K562 (cell line): ENCODE measurements at regions not wholly inside any gene's neighbourhood (a gene's known extent, or its start where the extent isn't known, plus 50 kb on each side); places are given as distances from the start of the nearest gene placed in this dataset.
"Not testable (repeated sequence)": the region's sequence is repeated elsewhere in the genome, so short reads cannot be mapped to it uniquely, and the experiment has no call there.

Source experiments
- ATAC-seq: fragments of 200-7000 bp; cut with Tn5 transposase; 3 replicates; pipeline ENCODE4 v1.9.1; 2020; ENCODE audit warnings: moderate library complexity
- BruUV-seq: library from RNA; stranded (reverse); fragments of 400-500 nt; replicated peaks from 2 replicates; lab custom pipeline; 2021; lab: Mats Ljungman, UMichigan
- CTCF ChIA-PET: fragments of 300-600 bp; formaldehyde crosslinking; extraction: SDS; loops from one replicate; lab custom pipeline; 2021; ENCODE audit warnings: low intra/inter-chr PET ratio; lab: Yijun Ruan, JAX
- POLR2A ChIA-PET: fragments of 300-600, 350-650 bp; sonication (Branson Sonifier 250); formaldehyde crosslinking; extraction: SDS; loops from one replicate; lab custom pipeline; 2021; ENCODE audit warnings: antibody characterized with exemption, inconsistent platforms; lab: Yijun Ruan, JAX
- DNase-seq, 4 experiments: peaks; one replicate each; pipeline versions ENCODE4 v3.0.0 to v3.0.0-alpha.2; 2011 to 2018; ENCODE audit warnings: low spot score in 3 of 4, mixed read lengths in 3 of 4; ENCODE audit errors: extremely low read depth in 1 of 4
- FAIRE-seq: peaks from 2 replicates; lab custom pipeline; 2011; peaks lifted over from hg19 to GRCh38; lab: Jason Lieb, UNC
- H2AFZ ChIP-seq: 2 replicates; pipeline ENCODE4 v1.6.0; 2011; ENCODE audit warnings: low read depth, low read length, control low read depth, inconsistent platforms
- H3K27ac ChIP-seq: fragments of 200-600 bp; 3 replicates; pipeline ENCODE4 v1.8.0; 2011; ENCODE audit warnings: low read depth, mild to moderate bottlenecking, control low read depth, inconsistent platforms, low read length, moderate library complexity, mixed read lengths; ENCODE audit errors: extremely low read depth
- H3K27me3 ChIP-seq, 2 experiments: fragments of 300-600 bp in 1 of 2; 2 replicates in 1 of 2; 3 replicates in 1 of 2; pipeline versions ENCODE4 v1.6.0 to v1.8.0; 2011; ENCODE audit warnings: inconsistent platforms in 2 of 2, low read length in 2 of 2, mild to moderate bottlenecking in 1 of 2, mixed read lengths in 1 of 2, moderate library complexity in 1 of 2; ENCODE audit not compliant: control insufficient read depth in 2 of 2, insufficient read depth in 2 of 2
- H3K36me3 ChIP-seq: fragments of 300-600 bp; 3 replicates; pipeline ENCODE4 v1.8.0; 2011; ENCODE audit warnings: mild to moderate bottlenecking, low read length, inconsistent platforms; ENCODE audit not compliant: control insufficient read depth, insufficient read depth
- H3K4me1 ChIP-seq, 2 experiments: fragments of 200-600 bp in 1 of 2; replicated peaks in 1 of 2; 2 replicates in 1 of 2; 3 replicates in 1 of 2; pipeline versions ENCODE4 v1.5.1 to v1.8.0; 2011; ENCODE audit warnings: inconsistent platforms in 2 of 2, low read length in 2 of 2, mild to moderate bottlenecking in 1 of 2, mixed read lengths in 1 of 2, moderate library complexity in 1 of 2; ENCODE audit not compliant: control insufficient read depth in 2 of 2, insufficient read depth in 2 of 2
- H3K4me2 ChIP-seq: 2 replicates; pipeline ENCODE4 v1.6.1; 2011; ENCODE audit warnings: low read length, control low read depth, inconsistent platforms, mixed read lengths; ENCODE audit not compliant: insufficient read depth
- H3K4me3 ChIP-seq: fragments of 200-600 bp; sonication (generic), shearing (Covaris generic); 2 replicates; pipeline ENCODE4 v1.5.1; 2016; ENCODE audit warnings: control low read depth, inconsistent platforms
- H3K79me2 ChIP-seq: fragments of 200-600 bp; 3 replicates; pipeline ENCODE4 v1.8.0; 2011; ENCODE audit warnings: low read length, inconsistent platforms; ENCODE audit not compliant: control insufficient read depth, insufficient read depth
- H3K9ac ChIP-seq, 2 experiments: 2 replicates each; pipeline versions ENCODE4 v1.6.0 to v1.6.1; 2011; ENCODE audit warnings: low read depth in 2 of 2, low read length in 2 of 2, control low read depth in 1 of 2, inconsistent platforms in 1 of 2, mild to moderate bottlenecking in 1 of 2, mixed read lengths in 1 of 2; ENCODE audit not compliant: insufficient read depth in 1 of 2
- H3K9me1 ChIP-seq: one replicate; pipeline ENCODE4 v1.6.0; 2011; ENCODE audit warnings: inconsistent platforms, mild to moderate bottlenecking, low read length, moderate library complexity; ENCODE audit not compliant: control insufficient read depth, insufficient read depth
- H3K9me3 ChIP-seq: replicated peaks from 2 replicates; pipeline ENCODE4 v1.5.1; 2011; ENCODE audit warnings: low read depth, low read length, inconsistent platforms; ENCODE audit not compliant: control insufficient read depth, insufficient read depth
- H4K20me1 ChIP-seq: replicated peaks from 2 replicates; pipeline ENCODE4 v1.6.1; 2011; ENCODE audit warnings: low read length, inconsistent platforms, mixed read lengths; ENCODE audit not compliant: control insufficient read depth, insufficient read depth
- WGBS: fragments of 100-300 bp; shearing (Covaris generic); methylation state at CpG from one replicate; pipeline ENCODE4 v1.1.6; 2016; ENCODE audit warnings: low coverage, mixed read lengths; ENCODE audit not compliant: insufficient coverage; ENCODE audit errors: missing lambda C conversion rate; 5-methylcytosine and 5-hydroxymethylcytosine counted together
- in situ Hi-C: fragments of 300-500 bp; cut with MboI; formaldehyde crosslinking; loops from 4 replicates; pipeline ENCODE4 v1.15.0; 2018; ENCODE audit warnings: inconsistent platforms, mixed read lengths
- intact Hi-C: fragments of 100-400 bp; cut with micrococcal nuclease; formaldehyde crosslinking; loops from 2 replicates; pipeline ENCODE4 v1.14.2; 2022

DNA sequence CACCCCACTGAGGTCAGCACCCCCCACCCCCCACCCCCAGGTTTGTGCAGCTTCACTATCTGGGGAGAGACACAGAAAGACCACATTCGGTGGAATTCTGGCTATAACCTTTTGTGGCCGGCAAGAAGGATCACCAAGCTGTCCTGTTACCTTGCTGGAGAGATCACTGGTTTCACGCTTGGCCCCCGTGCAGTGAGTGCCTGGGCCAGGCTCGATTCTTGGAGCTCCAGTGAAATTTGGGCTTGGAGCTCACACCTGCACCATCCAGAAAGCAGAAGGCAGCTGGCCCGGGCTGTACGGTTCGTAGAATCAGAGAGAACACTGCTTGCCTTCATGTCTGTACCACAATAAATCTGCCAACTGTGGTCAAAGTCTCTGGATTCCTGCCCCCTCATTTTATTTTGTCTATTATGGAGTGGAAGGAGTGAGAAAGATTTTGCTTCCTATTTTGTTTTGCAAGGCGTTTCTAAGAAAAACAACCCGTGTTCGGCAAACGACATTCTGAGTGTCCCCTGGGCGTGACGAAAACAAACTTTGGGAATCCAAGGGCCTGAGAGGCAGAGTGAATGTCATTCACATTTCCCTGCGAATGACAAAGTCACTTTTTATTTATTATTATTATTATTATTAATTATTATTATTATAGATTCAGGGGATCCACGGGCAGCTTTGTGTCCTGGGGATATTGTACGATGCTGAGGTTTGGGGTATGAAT is 2845.2 kb downstream of the RPIA start:
- DNase-seq, H3K9ac ChIP-seq, H3K9me3 ChIP-seq, BruUV-seq, H3K79me2 ChIP-seq, H3K4me1 ChIP-seq, H3K4me2 ChIP-seq, H3K4me3 ChIP-seq, H2AFZ ChIP-seq, intact Hi-C loops, FAIRE-seq, in situ Hi-C loops, H3K27ac ChIP-seq, CTCF ChIA-PET, ATAC-seq, H3K27me3 ChIP-seq, H4K20me1 ChIP-seq, POLR2A ChIA-PET, H3K36me3 ChIP-seq, H3K9me1 ChIP-seq: not testable (repeated sequence)
- 2% methylated on average over 14 of the region's 17 CpGs for WGBS

- H3K27me3 ChIP-seq, H3K4me3 ChIP-seq, ATAC-seq, intact Hi-C loops, H3K4me1 ChIP-seq, H3K36me3 ChIP-seq, H3K9me1 ChIP-seq, H3K4me2 ChIP-seq, H3K27ac ChIP-seq, BruUV-seq, H3K79me2 ChIP-seq, H4K20me1 ChIP-seq, CTCF ChIA-PET, H3K9me3 ChIP-seq, H2AFZ ChIP-seq, in situ Hi-C loops, POLR2A ChIA-PET, FAIRE-seq, H3K9ac ChIP-seq: not testable (repeated sequence)
- WGBS, result 0% methylated on average over 6 of the region's 6 CpGs
- peak in 1 of 4 experiments; percentile 1 for DNase-seq
Observed at GRCh38 chr2:91549316-91549715, 2857.8 kb downstream of the RPIA start.
